Keratinocyte (primary cell): ENCODE measurements at regions not wholly inside any gene's neighbourhood (a gene's known extent, or its start where the extent isn't known, plus 50 kb on each side); places are given as distances from the start of the nearest gene placed in this dataset.

Experiments used
- DNase-seq: peaks from one replicate; pipeline ENCODE4 v3.0.0-alpha.2; 2011; ENCODE audit warnings: low read depth, missing footprints, low spot score
- FAIRE-seq: peaks from 2 replicates; lab custom pipeline; 2011; peaks lifted over from hg19 to GRCh38; lab: Jason Lieb, UNC
- H2AFZ ChIP-seq: 2 replicates; pipeline ENCODE4 v1.6.0; 2012; ENCODE audit warnings: low read length, control low read depth, inconsistent platforms; ENCODE audit not compliant: control insufficient read depth
- H3K27ac ChIP-seq: 2 replicates; pipeline ENCODE4 v1.5.1; 2011; ENCODE audit warnings: low read length; ENCODE audit not compliant: control insufficient read depth, insufficient read depth
- H3K27me3 ChIP-seq: 3 replicates; pipeline ENCODE4 v1.6.0; 2011; ENCODE audit warnings: low read length; ENCODE audit not compliant: control insufficient read depth, insufficient read depth; ENCODE audit errors: extremely low read depth
- H3K36me3 ChIP-seq, 2 experiments: 2 replicates in 1 of 2; 3 replicates in 1 of 2; pipeline ENCODE4 v1.5.1; 2011; ENCODE audit warnings: low read length in 2 of 2, mild to moderate bottlenecking in 1 of 2; ENCODE audit not compliant: control insufficient read depth in 2 of 2, insufficient read depth in 2 of 2; ENCODE audit errors: extremely low read depth in 1 of 2
- H3K4me1 ChIP-seq: 3 replicates; pipeline ENCODE4 v1.5.1; 2011; ENCODE audit warnings: low read length; ENCODE audit not compliant: control insufficient read depth, insufficient read depth; ENCODE audit errors: extremely low read depth
- H3K4me2 ChIP-seq: 3 replicates; pipeline ENCODE4 v1.6.0; 2011; ENCODE audit warnings: low read depth, low read length; ENCODE audit not compliant: control insufficient read depth, insufficient read depth; ENCODE audit errors: extremely low read depth
- H3K4me3 ChIP-seq, 3 experiments: fragments of 200-600 bp in 1 of 3; sonication (generic) in 1 of 3; 2 replicates in 2 of 3; 3 replicates in 1 of 3; pipeline ENCODE4 v1.5.1; 2011 to 2016; ENCODE audit warnings: low read length in 3 of 3, mild to moderate bottlenecking in 3 of 3, control low read depth in 2 of 3, inconsistent platforms in 1 of 3, low read depth in 1 of 3, mixed read lengths in 1 of 3, mixed run types in 1 of 3, moderate library complexity in 1 of 3; ENCODE audit not compliant: control insufficient read depth in 2 of 3, insufficient read depth in 2 of 3; ENCODE audit errors: extremely low read depth in 1 of 3
- H3K79me2 ChIP-seq: 2 replicates; pipeline ENCODE4 v1.6.0; 2012; ENCODE audit warnings: low read length; ENCODE audit not compliant: control insufficient read depth, insufficient read depth
- H3K9ac ChIP-seq: 3 replicates; pipeline ENCODE4 v1.6.0; 2011; ENCODE audit warnings: low read length; ENCODE audit not compliant: control insufficient read depth, insufficient read depth; ENCODE audit errors: extremely low read depth
- H3K9me1 ChIP-seq: 3 replicates; pipeline ENCODE4 v1.6.0; 2011; ENCODE audit warnings: low read length; ENCODE audit not compliant: control insufficient read depth, insufficient read depth; ENCODE audit errors: extremely low read depth
- H3K9me3 ChIP-seq: 2 replicates; pipeline ENCODE4 v1.5.1; 2012; ENCODE audit warnings: low read depth, low read length; ENCODE audit not compliant: control insufficient read depth
- H4K20me1 ChIP-seq: 3 replicates; pipeline ENCODE4 v1.6.0; 2011; ENCODE audit warnings: low read length; ENCODE audit not compliant: control insufficient read depth, insufficient read depth; ENCODE audit errors: extremely low read depth
- EZH2 ChIP-seq: IDR thresholded peaks from one replicate; pipeline ENCODE4 v1.6.1; 2012; ENCODE audit warnings: inconsistent platforms, mild to moderate bottlenecking, low read length, moderate library complexity
- dilution Hi-C: fragments of 300-500 bp; cut with MboI; formaldehyde crosslinking; loops from one replicate; pipeline ENCODE4 v1.7.0; 2020; ENCODE audit warnings: low sequenced_read_pairs; ENCODE audit not compliant: extremely low pct_ligation_motif_present
- TF ChIP-seq, protein P1 (sequence below), 3 experiments: IDR thresholded peaks in 1 of 3; conservative IDR thresholded peaks in 1 of 3; optimal IDR thresholded peaks in 1 of 3; 2 replicates in 2 of 3; 3 replicates in 1 of 3; pipeline versions ENCODE3 to v1.5.1; 2011; ENCODE audit warnings: low read length in 3 of 3, mild to moderate bottlenecking in 3 of 3, moderate library complexity in 2 of 3, control low read depth in 1 of 3, inconsistent platforms in 1 of 3; ENCODE audit not compliant: insufficient read depth in 2 of 3; ENCODE audit errors: extremely low read depth in 1 of 3

GRCh38 chr11:29260939-29261705 lies 755.7 kb downstream of the KCNA4 start:
- no peak overlapping the region for H3K27ac ChIP-seq
- DNase-seq: no peak

GRCh38 chr11:29258411-29258810 lies 758.4 kb downstream of the KCNA4 start:
- dilution Hi-C loops: no loop called here
- TF ChIP-seq EZH2: no peak
- TF ChIP-seq, protein P1, sequence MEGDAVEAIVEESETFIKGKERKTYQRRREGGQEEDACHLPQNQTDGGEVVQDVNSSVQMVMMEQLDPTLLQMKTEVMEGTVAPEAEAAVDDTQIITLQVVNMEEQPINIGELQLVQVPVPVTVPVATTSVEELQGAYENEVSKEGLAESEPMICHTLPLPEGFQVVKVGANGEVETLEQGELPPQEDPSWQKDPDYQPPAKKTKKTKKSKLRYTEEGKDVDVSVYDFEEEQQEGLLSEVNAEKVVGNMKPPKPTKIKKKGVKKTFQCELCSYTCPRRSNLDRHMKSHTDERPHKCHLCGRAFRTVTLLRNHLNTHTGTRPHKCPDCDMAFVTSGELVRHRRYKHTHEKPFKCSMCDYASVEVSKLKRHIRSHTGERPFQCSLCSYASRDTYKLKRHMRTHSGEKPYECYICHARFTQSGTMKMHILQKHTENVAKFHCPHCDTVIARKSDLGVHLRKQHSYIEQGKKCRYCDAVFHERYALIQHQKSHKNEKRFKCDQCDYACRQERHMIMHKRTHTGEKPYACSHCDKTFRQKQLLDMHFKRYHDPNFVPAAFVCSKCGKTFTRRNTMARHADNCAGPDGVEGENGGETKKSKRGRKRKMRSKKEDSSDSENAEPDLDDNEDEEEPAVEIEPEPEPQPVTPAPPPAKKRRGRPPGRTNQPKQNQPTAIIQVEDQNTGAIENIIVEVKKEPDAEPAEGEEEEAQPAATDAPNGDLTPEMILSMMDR (optimal IDR thresholded peaks at IDR 0.05 in 1 of 3, IDR thresholded peaks at IDR 0.05 in 1 of 3, conservative IDR thresholded peaks at IDR 0.05 in 1 of 3; ENCODE audit: extremely low read depth in 1 of 3, insufficient read depth in 2 of 3, low read length in 3 of 3): no peak
- no peak for FAIRE-seq

More at GRCh38 chr11:29260939-29261705, 755.7 kb downstream of the KCNA4 start:
- H3K79me2 ChIP-seq: no peaks in the 10 kb centered on the region
- no peaks in the 10 kb centered on the region for H3K9me3 ChIP-seq
- H3K4me1 ChIP-seq: no peaks in the 10 kb centered on the region
- peak; percentile 93 for FAIRE-seq
- no peak overlapping the region for H3K9ac ChIP-seq
- H3K27me3 ChIP-seq: no peaks in the 10 kb centered on the region
- no peaks in the 10 kb centered on the region for H4K20me1 ChIP-seq
- TF ChIP-seq EZH2: no peak
- TF ChIP-seq, protein P1 (optimal IDR thresholded peaks at IDR 0.05 in 1 of 3, IDR thresholded peaks at IDR 0.05 in 1 of 3, conservative IDR thresholded peaks at IDR 0.05 in 1 of 3; ENCODE audit: extremely low read depth in 1 of 3, insufficient read depth in 2 of 3, low read length in 3 of 3): peak in 2 of 3 experiments; percentile 30 to 37
- no peak overlapping the region for H3K4me3 ChIP-seq
- H3K9me1 ChIP-seq: no peaks in the 10 kb centered on the region
- H2AFZ ChIP-seq: no peak overlapping the region
- dilution Hi-C loops: no loop called here
- H3K36me3 ChIP-seq: no peaks in the 10 kb centered on the region
- H3K4me2 ChIP-seq: no peak overlapping the region

More at GRCh38 chr11:29258411-29258810, 758.4 kb downstream of the KCNA4 start:
- H3K4me1 ChIP-seq: no peaks in the 10 kb centered on the region
- no peak overlapping the region for H3K27ac ChIP-seq
- no peaks in the 10 kb centered on the region for H3K9me3 ChIP-seq
- H3K9ac ChIP-seq: no peak overlapping the region
- no peak overlapping the region for H2AFZ ChIP-seq
- H3K36me3 ChIP-seq: no peaks in the 10 kb centered on the region
- H3K27me3 ChIP-seq: no peaks in the 10 kb centered on the region
- no peaks in the 10 kb centered on the region for H4K20me1 ChIP-seq
- H3K4me2 ChIP-seq: no peak overlapping the region
- no peaks in the 10 kb centered on the region for H3K9me1 ChIP-seq
- H3K4me3 ChIP-seq: no peak overlapping the region
- DNase-seq: no peak
- no peaks in the 10 kb centered on the region for H3K79me2 ChIP-seq
